ENCODE measurements at regions not wholly inside any gene's neighbourhood (a gene's known extent, or its start where the extent isn't known, plus 50 kb on each side); places are given as distances from the start of the nearest gene placed in this dataset.

DNA sequence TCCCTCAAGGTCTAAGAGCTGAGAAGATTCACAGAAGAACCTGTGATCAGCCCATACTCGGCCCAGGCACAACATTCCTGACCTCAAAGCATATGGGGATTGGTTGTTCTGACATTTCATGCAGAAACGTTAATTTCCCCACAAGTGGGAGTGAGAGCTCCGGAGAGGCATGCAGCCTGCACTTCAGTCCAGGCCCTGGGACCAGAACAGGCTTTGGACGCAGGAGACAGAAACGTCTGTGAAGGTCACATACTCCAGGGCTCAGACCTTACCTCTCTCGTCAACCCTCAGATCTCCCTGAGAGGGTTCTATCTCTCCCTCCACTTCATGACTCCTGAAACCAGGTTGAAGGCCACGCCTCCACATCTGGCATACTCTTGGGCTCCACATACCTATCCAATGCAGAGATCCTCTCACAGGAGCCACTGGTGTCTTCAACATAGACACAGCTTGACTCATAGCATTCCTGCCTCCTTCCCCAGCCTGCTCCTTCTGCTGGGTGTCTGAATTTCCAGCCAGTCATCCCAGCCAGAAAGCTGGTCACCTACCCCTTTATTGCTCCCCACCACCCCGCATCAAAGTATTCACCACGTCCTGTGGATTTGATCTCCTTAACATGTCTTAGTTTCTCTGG lies 149.2 kb downstream of the OMA1 start:
- Histone ChIP-seq H3K4me1 (ENCODE audit: control insufficient read depth in 4 of 4, insufficient read depth in 4 of 4, low read length in 3 of 4) (no peaks in the 10 kb centered on the region), H3K9ac (ENCODE audit: low read depth in 1 of 2, low read length in 2 of 2) (no peak overlapping the region), H3K27me3 (ENCODE audit: control insufficient read depth in 4 of 4, insufficient read depth in 4 of 4, low read length in 3 of 4) (no peaks in the 10 kb centered on the region), H3K36me3 (ENCODE audit: control insufficient read depth in 4 of 4, insufficient read depth in 3 of 4, low read depth in 1 of 4, low read length in 3 of 4) (no peaks in the 10 kb centered on the region), H3K4me3 (ENCODE audit: low read depth in 1 of 3, low read length in 3 of 3) (no peak overlapping the region), H3K9me3 (ENCODE audit: control insufficient read depth in 4 of 4, low read length in 3 of 4) (no peaks in the 10 kb centered on the region), H3K27ac (ENCODE audit: low read depth in 1 of 2, low read length in 2 of 2) (no peak overlapping the region)
- DNase-seq (ENCODE audit: low spot score): no peak
- WGBS: 89% methylated on average over 9 of the region's 9 CpGs
- TF ChIP-seq NR2F2 (IDR thresholded peaks at IDR 0.05) (no peak), FOXA1 (IDR thresholded peaks at IDR 0.05) (no peak), HNF4A (conservative IDR thresholded peaks at IDR 0.05) (no peak), EGR1 (IDR thresholded peaks at IDR 0.05; ENCODE audit: low read depth in 2 of 2) (no peak), RXRA (IDR thresholded peaks at IDR 0.05) (no peak), GABPA (IDR thresholded peaks at IDR 0.05 in 1 of 2, conservative IDR thresholded peaks at IDR 0.05 in 1 of 2) (no peak), JUND (IDR thresholded peaks at IDR 0.05) (no peak), YY1 (IDR thresholded peaks at IDR 0.05) (no peak), SP1 (IDR thresholded peaks at IDR 0.05) (no peak), HNF4G (IDR thresholded peaks at IDR 0.05) (no peak), TAF1 (conservative IDR thresholded peaks at IDR 0.05) (no peak)
- TF ChIP-seq, protein P1, sequence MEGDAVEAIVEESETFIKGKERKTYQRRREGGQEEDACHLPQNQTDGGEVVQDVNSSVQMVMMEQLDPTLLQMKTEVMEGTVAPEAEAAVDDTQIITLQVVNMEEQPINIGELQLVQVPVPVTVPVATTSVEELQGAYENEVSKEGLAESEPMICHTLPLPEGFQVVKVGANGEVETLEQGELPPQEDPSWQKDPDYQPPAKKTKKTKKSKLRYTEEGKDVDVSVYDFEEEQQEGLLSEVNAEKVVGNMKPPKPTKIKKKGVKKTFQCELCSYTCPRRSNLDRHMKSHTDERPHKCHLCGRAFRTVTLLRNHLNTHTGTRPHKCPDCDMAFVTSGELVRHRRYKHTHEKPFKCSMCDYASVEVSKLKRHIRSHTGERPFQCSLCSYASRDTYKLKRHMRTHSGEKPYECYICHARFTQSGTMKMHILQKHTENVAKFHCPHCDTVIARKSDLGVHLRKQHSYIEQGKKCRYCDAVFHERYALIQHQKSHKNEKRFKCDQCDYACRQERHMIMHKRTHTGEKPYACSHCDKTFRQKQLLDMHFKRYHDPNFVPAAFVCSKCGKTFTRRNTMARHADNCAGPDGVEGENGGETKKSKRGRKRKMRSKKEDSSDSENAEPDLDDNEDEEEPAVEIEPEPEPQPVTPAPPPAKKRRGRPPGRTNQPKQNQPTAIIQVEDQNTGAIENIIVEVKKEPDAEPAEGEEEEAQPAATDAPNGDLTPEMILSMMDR (IDR thresholded peaks at IDR 0.05; ENCODE audit: low read depth, low read length, missing input control): no peak
- TF ChIP-seq, protein P2, sequence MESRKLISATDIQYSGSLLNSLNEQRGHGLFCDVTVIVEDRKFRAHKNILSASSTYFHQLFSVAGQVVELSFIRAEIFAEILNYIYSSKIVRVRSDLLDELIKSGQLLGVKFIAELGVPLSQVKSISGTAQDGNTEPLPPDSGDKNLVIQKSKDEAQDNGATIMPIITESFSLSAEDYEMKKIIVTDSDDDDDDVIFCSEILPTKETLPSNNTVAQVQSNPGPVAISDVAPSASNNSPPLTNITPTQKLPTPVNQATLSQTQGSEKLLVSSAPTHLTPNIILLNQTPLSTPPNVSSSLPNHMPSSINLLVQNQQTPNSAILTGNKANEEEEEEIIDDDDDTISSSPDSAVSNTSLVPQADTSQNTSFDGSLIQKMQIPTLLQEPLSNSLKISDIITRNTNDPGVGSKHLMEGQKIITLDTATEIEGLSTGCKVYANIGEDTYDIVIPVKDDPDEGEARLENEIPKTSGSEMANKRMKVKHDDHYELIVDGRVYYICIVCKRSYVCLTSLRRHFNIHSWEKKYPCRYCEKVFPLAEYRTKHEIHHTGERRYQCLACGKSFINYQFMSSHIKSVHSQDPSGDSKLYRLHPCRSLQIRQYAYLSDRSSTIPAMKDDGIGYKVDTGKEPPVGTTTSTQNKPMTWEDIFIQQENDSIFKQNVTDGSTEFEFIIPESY (IDR thresholded peaks at IDR 0.05): no peak
- TF ChIP-seq, protein P3, sequence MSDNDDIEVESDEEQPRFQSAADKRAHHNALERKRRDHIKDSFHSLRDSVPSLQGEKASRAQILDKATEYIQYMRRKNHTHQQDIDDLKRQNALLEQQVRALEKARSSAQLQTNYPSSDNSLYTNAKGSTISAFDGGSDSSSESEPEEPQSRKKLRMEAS (IDR thresholded peaks at IDR 0.05): no peak
- TF ChIP-seq, protein P4, sequence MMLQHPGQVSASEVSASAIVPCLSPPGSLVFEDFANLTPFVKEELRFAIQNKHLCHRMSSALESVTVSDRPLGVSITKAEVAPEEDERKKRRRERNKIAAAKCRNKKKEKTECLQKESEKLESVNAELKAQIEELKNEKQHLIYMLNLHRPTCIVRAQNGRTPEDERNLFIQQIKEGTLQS (IDR thresholded peaks at IDR 0.05): no peak

DNA sequence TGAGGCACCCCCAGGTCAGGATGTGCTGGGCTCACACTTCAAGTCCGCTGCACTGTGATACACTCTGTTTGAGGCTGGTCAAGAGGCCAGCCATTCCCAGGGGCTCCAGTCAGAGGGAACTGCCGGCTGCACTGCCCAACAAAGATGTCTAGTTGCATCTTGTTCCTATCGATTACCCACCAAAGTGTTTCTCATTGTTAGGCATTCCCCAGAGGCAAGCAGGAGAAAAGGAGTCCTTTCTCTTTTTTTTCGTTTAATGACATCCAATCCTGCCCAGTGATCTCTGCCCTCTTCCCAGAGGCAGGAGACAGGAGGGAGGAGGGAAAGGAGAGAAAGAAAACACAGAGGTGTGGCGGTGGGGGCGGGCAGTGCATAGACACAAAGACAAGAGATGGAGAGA lies 150.4 kb downstream of the OMA1 start:
- no peaks in the 10 kb centered on the region for H3K9me3 ChIP-seq (ENCODE audit: control insufficient read depth in 4 of 4, low read length in 3 of 4)
- DNase-seq (ENCODE audit: low spot score): no peak
- H3K4me1 ChIP-seq (ENCODE audit: control insufficient read depth in 4 of 4, insufficient read depth in 4 of 4, low read length in 3 of 4): no peaks in the 10 kb centered on the region
- TF ChIP-seq, protein P5, sequence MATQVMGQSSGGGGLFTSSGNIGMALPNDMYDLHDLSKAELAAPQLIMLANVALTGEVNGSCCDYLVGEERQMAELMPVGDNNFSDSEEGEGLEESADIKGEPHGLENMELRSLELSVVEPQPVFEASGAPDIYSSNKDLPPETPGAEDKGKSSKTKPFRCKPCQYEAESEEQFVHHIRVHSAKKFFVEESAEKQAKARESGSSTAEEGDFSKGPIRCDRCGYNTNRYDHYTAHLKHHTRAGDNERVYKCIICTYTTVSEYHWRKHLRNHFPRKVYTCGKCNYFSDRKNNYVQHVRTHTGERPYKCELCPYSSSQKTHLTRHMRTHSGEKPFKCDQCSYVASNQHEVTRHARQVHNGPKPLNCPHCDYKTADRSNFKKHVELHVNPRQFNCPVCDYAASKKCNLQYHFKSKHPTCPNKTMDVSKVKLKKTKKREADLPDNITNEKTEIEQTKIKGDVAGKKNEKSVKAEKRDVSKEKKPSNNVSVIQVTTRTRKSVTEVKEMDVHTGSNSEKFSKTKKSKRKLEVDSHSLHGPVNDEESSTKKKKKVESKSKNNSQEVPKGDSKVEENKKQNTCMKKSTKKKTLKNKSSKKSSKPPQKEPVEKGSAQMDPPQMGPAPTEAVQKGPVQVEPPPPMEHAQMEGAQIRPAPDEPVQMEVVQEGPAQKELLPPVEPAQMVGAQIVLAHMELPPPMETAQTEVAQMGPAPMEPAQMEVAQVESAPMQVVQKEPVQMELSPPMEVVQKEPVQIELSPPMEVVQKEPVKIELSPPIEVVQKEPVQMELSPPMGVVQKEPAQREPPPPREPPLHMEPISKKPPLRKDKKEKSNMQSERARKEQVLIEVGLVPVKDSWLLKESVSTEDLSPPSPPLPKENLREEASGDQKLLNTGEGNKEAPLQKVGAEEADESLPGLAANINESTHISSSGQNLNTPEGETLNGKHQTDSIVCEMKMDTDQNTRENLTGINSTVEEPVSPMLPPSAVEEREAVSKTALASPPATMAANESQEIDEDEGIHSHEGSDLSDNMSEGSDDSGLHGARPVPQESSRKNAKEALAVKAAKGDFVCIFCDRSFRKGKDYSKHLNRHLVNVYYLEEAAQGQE (IDR thresholded peaks at IDR 0.05): no peak
- no peak for TF ChIP-seq TAF1 (conservative IDR thresholded peaks at IDR 0.05)
- H3K36me3 ChIP-seq (ENCODE audit: control insufficient read depth in 4 of 4, insufficient read depth in 3 of 4, low read depth in 1 of 4, low read length in 3 of 4): no peaks in the 10 kb centered on the region
- H3K27ac ChIP-seq (ENCODE audit: low read depth in 1 of 2, low read length in 2 of 2): no peak overlapping the region
- WGBS: 75% methylated on average over 6 of the region's 6 CpGs
- no peaks in the 10 kb centered on the region for H3K27me3 ChIP-seq (ENCODE audit: control insufficient read depth in 4 of 4, insufficient read depth in 4 of 4, low read length in 3 of 4)
- no peak overlapping the region for H3K4me3 ChIP-seq (ENCODE audit: low read depth in 1 of 3, low read length in 3 of 3)
- H3K9ac ChIP-seq (ENCODE audit: low read depth in 1 of 2, low read length in 2 of 2): no peak overlapping the region

Measured in liver (tissue), 8 donors.